Tibial nerve (tissue), 4 donors: ENCODE measurements at regions not wholly inside any gene's neighbourhood (a gene's known extent, or its start where the extent isn't known, plus 50 kb on each side); places are given as distances from the start of the nearest gene placed in this dataset.

Experiments
- CTCF ChIP-seq, 5 experiments: fragments of 200-600 bp in 3 of 5; fragments of 450-650 bp in 2 of 5; sonication (generic) in 3 of 5; IDR thresholded peaks; one replicate each; pipeline ENCODE4 v1.5.1; 2016 to 2019; ENCODE audit warnings: antibody characterized with exemption in 5 of 5, mild to moderate bottlenecking in 3 of 5, moderate library complexity in 2 of 5
- EP300 ChIP-seq, 2 donors: sonication (generic); formaldehyde crosslinking; IDR thresholded peaks; one replicate each; pipeline ENCODE4 v1.6.1; 2017; ENCODE audit warnings: antibody characterized with exemption in 2 of 2, mild to moderate bottlenecking in 1 of 2
- POLR2A ChIP-seq, 2 donors: fragments of 450-650 bp; IDR thresholded peaks; one replicate each; pipeline ENCODE4 v1.6.1; 2017; ENCODE audit warnings: antibody characterized with exemption in 2 of 2, mild to moderate bottlenecking in 2 of 2, moderate library complexity in 2 of 2

- TF ChIP-seq CTCF (IDR thresholded peaks at IDR 0.05) (no peak), POLR2A (IDR thresholded peaks at IDR 0.05) (no peak), EP300 (IDR thresholded peaks at IDR 0.05) (no peak)
These were observed 376.0 kb upstream of the ALCAM start for GRCh38 chr3:104990758-104991157.
